ENCODE measurements at regions not wholly inside any gene's neighbourhood (a gene's known extent, or its start where the extent isn't known, plus 50 kb on each side); places are given as distances from the start of the nearest gene placed in this dataset.
"Not testable (repeated sequence)": the region's sequence is repeated elsewhere in the genome, so short reads cannot be mapped to it uniquely, and the experiment has no call there.

GRCh38 chr13:63842102-63842501 is 2426.5 kb upstream of the PCDH20 start:
- no peak for DNase-seq

GRCh38 chr13:63840551-63841421 is 2425.1 kb upstream of the PCDH20 start:
- DNase-seq = no peak

GRCh38 chr13:63838366-63839110 is 2422.9 kb upstream of the PCDH20 start:
- DNase-seq = no peak

GRCh38 chr13:63837701-63838100 is 2422.1 kb upstream of the PCDH20 start:
- not testable (repeated sequence) for DNase-seq

GRCh38 chr13:63829609-63830008 is 2414.0 kb upstream of the PCDH20 start:
- DNase-seq = not testable (repeated sequence)

- DNase-seq = not testable (repeated sequence)
Observed at GRCh38 chr13:63821785-63822184, 2406.1 kb upstream of the PCDH20 start.

GRCh38 chr13:63811428-63812004 is 2395.9 kb upstream of the PCDH20 start:
- DNase-seq = not testable (repeated sequence)

GRCh38 chr13:63791134-63791533 is 2375.5 kb upstream of the PCDH20 start:
- not testable (repeated sequence) for DNase-seq

- no peak for DNase-seq
Observed at GRCh38 chr13:63774133-63774532, 2358.5 kb upstream of the PCDH20 start.

GRCh38 chr13:63773476-63773875 is 2357.8 kb upstream of the PCDH20 start:
- no peak for DNase-seq

- DNase-seq = not testable (repeated sequence)
Observed at GRCh38 chr13:63757683-63758082, 2342.0 kb upstream of the PCDH20 start.

- DNase-seq = not testable (repeated sequence)
Observed at GRCh38 chr13:63749857-63750256, 2334.2 kb upstream of the PCDH20 start.

- DNase-seq = not testable (repeated sequence)
Observed at GRCh38 chr13:63741814-63742101, 2326.1 kb upstream of the PCDH20 start.

- DNase-seq = no peak
Observed at GRCh38 chr13:63741029-63741813, 2325.6 kb upstream of the PCDH20 start.

- DNase-seq = not testable (repeated sequence)
Observed at GRCh38 chr13:63739112-63739735, 2323.6 kb upstream of the PCDH20 start.

- no peak for DNase-seq
Observed at GRCh38 chr13:63737418-63737817, 2321.8 kb upstream of the PCDH20 start.

GRCh38 chr13:63731896-63732295 is 2316.2 kb upstream of the PCDH20 start:
- no peak for DNase-seq

- not testable (repeated sequence) for DNase-seq
Observed at GRCh38 chr13:63712159-63712558, 2296.5 kb upstream of the PCDH20 start.

GRCh38 chr13:63706751-63707150 is 2291.1 kb upstream of the PCDH20 start:
- DNase-seq = no peak

GRCh38 chr13:63704521-63704920 is 2288.9 kb upstream of the PCDH20 start:
- DNase-seq = no peak

GRCh38 chr13:63700350-63700749 is 2284.7 kb upstream of the PCDH20 start:
- no peak for DNase-seq

GRCh38 chr13:63699948-63700347 is 2284.3 kb upstream of the PCDH20 start:
- DNase-seq = no peak
